ENCODE measurements at regions not wholly inside any gene's neighbourhood (a gene's known extent, or its start where the extent isn't known, plus 50 kb on each side); places are given as distances from the start of the nearest gene placed in this dataset.

GRCh38 chr3:178146406-178146831 is 389.8 kb upstream of the KCNMB2 start (continued):
- no peak for TF ChIP-seq SP1 (IDR thresholded peaks at IDR 0.05; ENCODE audit: low read depth, low read length)

- Histone ChIP-seq H3K36me3 (ENCODE audit: control insufficient read depth in 2 of 4, insufficient read depth in 4 of 4, low read length in 3 of 4) (no peaks in the 10 kb centered on the region), H3K79me1 (ENCODE audit: low read depth, low read length) (no peaks in the 10 kb centered on the region), H3K79me2 (ENCODE audit: control insufficient read depth in 1 of 2, insufficient read depth in 2 of 2, low read length in 2 of 2) (no peaks in the 10 kb centered on the region), H3K18ac (ENCODE audit: extremely low read depth, low read length) (no peak overlapping the region), H3K9ac (replicated peaks in 1 of 4; ENCODE audit: extremely low read depth in 1 of 4, low read depth in 3 of 4, low read length in 3 of 4) (no peak overlapping the region), H2BK12ac (ENCODE audit: low read depth, low read length) (no peak overlapping the region), H3K23ac (ENCODE audit: insufficient read length) (no peak overlapping the region), H3K27me3 (replicated peaks in 1 of 4; ENCODE audit: control insufficient read depth in 3 of 4, extremely low read depth in 1 of 4, insufficient read depth in 3 of 4, low read length in 3 of 4) (no peaks in the 10 kb centered on the region), H2BK15ac (ENCODE audit: low read length) (no peak overlapping the region), H2BK5ac (ENCODE audit: low read depth, low read length) (no peak overlapping the region), H3K23me2 (ENCODE audit: low read depth, low read length) (no peaks in the 10 kb centered on the region), H2BK120ac (replicated peaks; ENCODE audit: low read depth, low read length) (no peak overlapping the region), H2AFZ (ENCODE audit: low read length) (no peak overlapping the region), H2AK5ac (ENCODE audit: low read depth, low read length) (no peak overlapping the region), H3K4me2 (ENCODE audit: insufficient read depth in 1 of 2, low read depth in 2 of 2, low read length in 2 of 2) (no peak overlapping the region), H3K9me3 (ENCODE audit: insufficient read depth in 2 of 2, low read depth in 1 of 2, low read length in 1 of 2) (no peaks in the 10 kb centered on the region), H4K91ac (replicated peaks; ENCODE audit: insufficient read length, low read length) (no peak overlapping the region), H2BK20ac (ENCODE audit: low read length) (no peak overlapping the region), H3K4ac (replicated peaks; ENCODE audit: insufficient read length, low read depth, low read length) (no peak overlapping the region), H3K4me1 (replicated peaks in 1 of 4; ENCODE audit: control insufficient read depth in 3 of 4, insufficient read depth in 4 of 4, low read length in 3 of 4) (no peaks in the 10 kb centered on the region), H3K27ac (ENCODE audit: low read depth, low read length) (no peak overlapping the region), H3K4me3 (ENCODE audit: extremely low read depth in 1 of 4, insufficient read depth in 2 of 4, low read depth in 3 of 4, low read length in 4 of 4) (no peak overlapping the region), H4K20me1 (replicated peaks in 1 of 2; ENCODE audit: control insufficient read depth in 1 of 2, insufficient read depth in 2 of 2, low read length in 2 of 2) (no peaks in the 10 kb centered on the region), H3K14ac (ENCODE audit: insufficient read length) (no peak overlapping the region), H4K8ac (ENCODE audit: extremely low read depth, insufficient read depth, low read length) (no peak overlapping the region), H4K5ac (ENCODE audit: insufficient read length, low read depth, low read length) (no peak overlapping the region), H3K56ac (replicated peaks; ENCODE audit: insufficient read length, low read depth, low read length) (no peak overlapping the region)
- DNase-seq (ENCODE audit: low read depth in 1 of 2, low spot score in 2 of 2) (no peak), FAIRE-seq (no peak)
- POLR2A ChIA-PET (ENCODE audit: partially characterized antibody) = no interaction called here
- CTCF ChIA-PET (ENCODE audit: partially characterized antibody) = interaction anchor here (1.3 kb wide), 2 partner anchors 62 to 238 kb away, joined by 3 to 4 read pairs; no protein-coding TSS in a partner anchor
- no peak for TF ChIP-seq SP4 (IDR thresholded peaks at IDR 0.05; ENCODE audit: low read length)
- TF ChIP-seq SIRT6 (IDR thresholded peaks at IDR 0.05; ENCODE audit: low read length) = no peak
- TF ChIP-seq CHD1 (IDR thresholded peaks at IDR 0.05; ENCODE audit: low read depth, low read length) = no peak
- no peak for TF ChIP-seq SRF (IDR thresholded peaks at IDR 0.05; ENCODE audit: low read depth, low read length)
- TF ChIP-seq TBP (IDR thresholded peaks at IDR 0.05; ENCODE audit: low read depth, low read length) = no peak
- TF ChIP-seq MAFK (IDR thresholded peaks at IDR 0.05; ENCODE audit: low read depth, low read length) = no peak
- no peak for TF ChIP-seq JUN (IDR thresholded peaks at IDR 0.05; ENCODE audit: low read depth, low read length)
- no peak for TF ChIP-seq E2F6 (IDR thresholded peaks at IDR 0.05)
- TF ChIP-seq RXRA (IDR thresholded peaks at IDR 0.05; ENCODE audit: insufficient read depth, low read depth, low read length) = no peak
- TF ChIP-seq CTBP2 (IDR thresholded peaks at IDR 0.05; ENCODE audit: borderline replicate concordance, insufficient read depth, insufficient read length, low read length) = no peak
- no peak for TF ChIP-seq HDAC6 (IDR thresholded peaks at IDR 0.05; ENCODE audit: low read depth, low read length)
- TF ChIP-seq RAD21 (IDR thresholded peaks at IDR 0.05 in 1 of 2, conservative IDR thresholded peaks at IDR 0.05 in 1 of 2; ENCODE audit: low read depth in 2 of 2, low read length in 2 of 2) = no peak
- TF ChIP-seq CEBPB (IDR thresholded peaks at IDR 0.05; ENCODE audit: low read depth, low read length) = no peak
These were observed 389.2 kb upstream of the KCNMB2 start for GRCh38 chr3:178147001-178147400.
